BJ (cell line): ENCODE measurements at regions not wholly inside any gene's neighbourhood (a gene's known extent, or its start where the extent isn't known, plus 50 kb on each side); places are given as distances from the start of the nearest gene placed in this dataset. TPM values are rescaled to one million over a fixed set of nuclear protein-coding genes. Genes with fewer than 3 reads are reported as not detected.

Experiments used
- CTCF ChIA-PET: fragments of 350-600 bp; formaldehyde crosslinking; extraction: SDS; loops from one replicate; lab custom pipeline; 2021; ENCODE audit warnings: antibody characterized with exemption, inconsistent platforms; lab: Yijun Ruan, JAX
- POLR2A ChIA-PET: fragments of 300-600 bp; sonication (Branson Sonifier 250); formaldehyde crosslinking; extraction: SDS; loops from one replicate; lab custom pipeline; 2021; ENCODE audit warnings: antibody characterized with exemption; lab: Charles Lee
- DNase-seq: peaks from one replicate; pipeline ENCODE4 v3.0.0-alpha.2; 2011; ENCODE audit warnings: low read depth
- H3K27me3 ChIP-seq: 2 replicates; pipeline ENCODE4 v1.6.0; 2011; ENCODE audit warnings: low read length; ENCODE audit not compliant: control insufficient read depth, insufficient read depth
- H3K36me3 ChIP-seq: 2 replicates; pipeline ENCODE4 v1.5.1; 2011; ENCODE audit warnings: low read length; ENCODE audit not compliant: control insufficient read depth, insufficient read depth
- H3K4me3 ChIP-seq: 2 replicates; pipeline ENCODE4 v1.5.1; 2011; ENCODE audit warnings: low read depth, mild to moderate bottlenecking, control low read depth, low read length
- CTCF ChIP-seq: IDR thresholded peaks from 2 replicates; pipeline ENCODE4 v1.5.1; 2011; ENCODE audit warnings: low read depth, mild to moderate bottlenecking, control low read depth, inconsistent platforms, low read length, moderate library complexity; ENCODE audit not compliant: insufficient read depth
- small RNA-seq: library from RNA; depleted of rRNA; stranded (forward); fragments of <200 nt; gene quantifications from one replicate; pipeline ENCODE3, GENCODE V24; 2012; ENCODE audit warnings: low replicate concordance, low read depth; ENCODE audit not compliant: insufficient read length

- DNase-seq: no peak
- Histone ChIP-seq H3K27me3 (no peaks in the 10 kb centered on the region), H3K4me3 (no peak overlapping the region), H3K36me3 (no peaks in the 10 kb centered on the region)
- ChIA-PET POLR2A (no interaction called here), CTCF (no interaction called here)
- no peak for TF ChIP-seq CTCF
Observed at GRCh38 chr5:96012399-96012798, 50.7 kb upstream of the ELL2 start.

Small RNAs in the stretch of these regions (small RNA-seq; reads per million reads assigned to genes)
- 0.63 reads per million for gene MIR583
- gene RNU6-524P: not detected
